K562 (cell line): ENCODE measurements at regions not wholly inside any gene's neighbourhood (a gene's known extent, or its start where the extent isn't known, plus 50 kb on each side); places are given as distances from the start of the nearest gene placed in this dataset.

Source experiments
- ATAC-seq: fragments of 200-7000 bp; cut with Tn5 transposase; 3 replicates; pipeline ENCODE4 v1.9.1; 2020; ENCODE audit warnings: moderate library complexity
- BruUV-seq: library from RNA; stranded (reverse); fragments of 400-500 nt; replicated peaks from 2 replicates; lab custom pipeline; 2021; lab: Mats Ljungman, UMichigan
- CTCF ChIA-PET: fragments of 300-600 bp; formaldehyde crosslinking; extraction: SDS; loops from one replicate; lab custom pipeline; 2021; ENCODE audit warnings: low intra/inter-chr PET ratio; lab: Yijun Ruan, JAX
- POLR2A ChIA-PET: fragments of 300-600, 350-650 bp; sonication (Branson Sonifier 250); formaldehyde crosslinking; extraction: SDS; loops from one replicate; lab custom pipeline; 2021; ENCODE audit warnings: antibody characterized with exemption, inconsistent platforms; lab: Yijun Ruan, JAX
- DNase-seq, 4 experiments: peaks; one replicate each; pipeline versions ENCODE4 v3.0.0 to v3.0.0-alpha.2; 2011 to 2018; ENCODE audit warnings: low spot score in 3 of 4, mixed read lengths in 3 of 4; ENCODE audit errors: extremely low read depth in 1 of 4
- FAIRE-seq: peaks from 2 replicates; lab custom pipeline; 2011; peaks lifted over from hg19 to GRCh38; lab: Jason Lieb, UNC
- H2AFZ ChIP-seq: 2 replicates; pipeline ENCODE4 v1.6.0; 2011; ENCODE audit warnings: low read depth, low read length, control low read depth, inconsistent platforms
- H3K27ac ChIP-seq: fragments of 200-600 bp; 3 replicates; pipeline ENCODE4 v1.8.0; 2011; ENCODE audit warnings: low read depth, mild to moderate bottlenecking, control low read depth, inconsistent platforms, low read length, moderate library complexity, mixed read lengths; ENCODE audit errors: extremely low read depth
- H3K27me3 ChIP-seq, 2 experiments: fragments of 300-600 bp in 1 of 2; 2 replicates in 1 of 2; 3 replicates in 1 of 2; pipeline versions ENCODE4 v1.6.0 to v1.8.0; 2011; ENCODE audit warnings: inconsistent platforms in 2 of 2, low read length in 2 of 2, mild to moderate bottlenecking in 1 of 2, mixed read lengths in 1 of 2, moderate library complexity in 1 of 2; ENCODE audit not compliant: control insufficient read depth in 2 of 2, insufficient read depth in 2 of 2
- H3K36me3 ChIP-seq: fragments of 300-600 bp; 3 replicates; pipeline ENCODE4 v1.8.0; 2011; ENCODE audit warnings: mild to moderate bottlenecking, low read length, inconsistent platforms; ENCODE audit not compliant: control insufficient read depth, insufficient read depth
- H3K4me1 ChIP-seq, 2 experiments: fragments of 200-600 bp in 1 of 2; replicated peaks in 1 of 2; 2 replicates in 1 of 2; 3 replicates in 1 of 2; pipeline versions ENCODE4 v1.5.1 to v1.8.0; 2011; ENCODE audit warnings: inconsistent platforms in 2 of 2, low read length in 2 of 2, mild to moderate bottlenecking in 1 of 2, mixed read lengths in 1 of 2, moderate library complexity in 1 of 2; ENCODE audit not compliant: control insufficient read depth in 2 of 2, insufficient read depth in 2 of 2
- H3K4me2 ChIP-seq: 2 replicates; pipeline ENCODE4 v1.6.1; 2011; ENCODE audit warnings: low read length, control low read depth, inconsistent platforms, mixed read lengths; ENCODE audit not compliant: insufficient read depth
- H3K4me3 ChIP-seq: fragments of 200-600 bp; sonication (generic), shearing (Covaris generic); 2 replicates; pipeline ENCODE4 v1.5.1; 2016; ENCODE audit warnings: control low read depth, inconsistent platforms
- H3K79me2 ChIP-seq: fragments of 200-600 bp; 3 replicates; pipeline ENCODE4 v1.8.0; 2011; ENCODE audit warnings: low read length, inconsistent platforms; ENCODE audit not compliant: control insufficient read depth, insufficient read depth
- H3K9ac ChIP-seq, 2 experiments: 2 replicates each; pipeline versions ENCODE4 v1.6.0 to v1.6.1; 2011; ENCODE audit warnings: low read depth in 2 of 2, low read length in 2 of 2, control low read depth in 1 of 2, inconsistent platforms in 1 of 2, mild to moderate bottlenecking in 1 of 2, mixed read lengths in 1 of 2; ENCODE audit not compliant: insufficient read depth in 1 of 2
- H3K9me1 ChIP-seq: one replicate; pipeline ENCODE4 v1.6.0; 2011; ENCODE audit warnings: inconsistent platforms, mild to moderate bottlenecking, low read length, moderate library complexity; ENCODE audit not compliant: control insufficient read depth, insufficient read depth
- H3K9me3 ChIP-seq: replicated peaks from 2 replicates; pipeline ENCODE4 v1.5.1; 2011; ENCODE audit warnings: low read depth, low read length, inconsistent platforms; ENCODE audit not compliant: control insufficient read depth, insufficient read depth
- H4K20me1 ChIP-seq: replicated peaks from 2 replicates; pipeline ENCODE4 v1.6.1; 2011; ENCODE audit warnings: low read length, inconsistent platforms, mixed read lengths; ENCODE audit not compliant: control insufficient read depth, insufficient read depth
- ADNP ChIP-seq: fragments of 200-800 bp; sonication (Bioruptor generic); IDR thresholded peaks from 2 replicates; pipeline ENCODE4 v1.6.1; 2016; ENCODE audit warnings: missing genetic modification characterization, missing compliant biosample characterization
- CBX8 ChIP-seq: fragments of 200-600 bp; sonication (generic); IDR thresholded peaks from 2 replicates; pipeline ENCODE4 v1.6.1; 2012; ENCODE audit warnings: borderline replicate concordance, mixed run types, low read depth, mild to moderate bottlenecking, moderate library complexity, mixed read lengths, low read length, control low read depth, inconsistent platforms; ENCODE audit not compliant: poor library complexity, severe bottlenecking; ENCODE audit errors: extremely low read depth
- PYGO2 ChIP-seq: fragments of 450-650 bp; IDR thresholded peaks from 2 replicates; pipeline ENCODE4 v1.6.1; 2016; ENCODE audit warnings: mild to moderate bottlenecking, missing genetic modification characterization, moderate library complexity, missing compliant biosample characterization
- RAD21 ChIP-seq, 2 experiments: fragments of 250-450 bp in 1 of 2; fragments of 450-650 bp in 1 of 2; sonication (Bioruptor Pico) in 1 of 2; formaldehyde crosslinking in 1 of 2; IDR thresholded peaks in 1 of 2; conservative IDR thresholded peaks in 1 of 2; 2 replicates each; pipeline versions ENCODE4 v1.4.0 to v1.8.0; 2020 to 2022; ENCODE audit warnings: mild to moderate bottlenecking in 2 of 2, moderate library complexity in 1 of 2
- ZFP91 ChIP-seq: sonication (generic); formaldehyde crosslinking; IDR thresholded peaks from 2 replicates; pipeline ENCODE4 v1.8.0; 2022; ENCODE audit warnings: mild to moderate bottlenecking, missing genetic modification reagents
- ZNF134 ChIP-seq: fragments of 250-450 bp; sonication (Bioruptor Pico); conservative IDR thresholded peaks from 2 replicates; pipeline ENCODE4 v1.4.0; 2020
- ZSCAN32 ChIP-seq: fragments of 450-650 bp; formaldehyde crosslinking; IDR thresholded peaks from 2 replicates; pipeline ENCODE4 v1.4.0; 2020; ENCODE audit warnings: mild to moderate bottlenecking, moderate library complexity
- WGBS: fragments of 100-300 bp; shearing (Covaris generic); methylation state at CpG from one replicate; pipeline ENCODE4 v1.1.6; 2016; ENCODE audit warnings: low coverage, mixed read lengths; ENCODE audit not compliant: insufficient coverage; ENCODE audit errors: missing lambda C conversion rate; 5-methylcytosine and 5-hydroxymethylcytosine counted together
- in situ Hi-C: fragments of 300-500 bp; cut with MboI; formaldehyde crosslinking; loops from 4 replicates; pipeline ENCODE4 v1.15.0; 2018; ENCODE audit warnings: inconsistent platforms, mixed read lengths
- intact Hi-C: fragments of 100-400 bp; cut with micrococcal nuclease; formaldehyde crosslinking; loops from 2 replicates; pipeline ENCODE4 v1.14.2; 2022

- Histone ChIP-seq H3K36me3 (no peaks in the 10 kb centered on the region), H3K4me1 (no peaks in the 10 kb centered on the region), H3K79me2 (no peaks in the 10 kb centered on the region), H3K9ac (no peak overlapping the region), H3K4me2 (no peak overlapping the region), H3K27me3 (no peaks in the 10 kb centered on the region), H3K27ac (no peak overlapping the region), H3K9me1 (no peaks in the 10 kb centered on the region), H3K4me3 (no peak overlapping the region), H4K20me1 (no peaks in the 10 kb centered on the region), H3K9me3 (no peaks in the 10 kb centered on the region), H2AFZ (no peak overlapping the region)
- no peak for ATAC-seq
- intact Hi-C loops (no loop called here), in situ Hi-C loops (no loop called here)
- no peak for FAIRE-seq
- TF ChIP-seq RAD21 (CRISPR knock-in tag; conservative IDR thresholded peaks at IDR 0.05 in 1 of 2, IDR thresholded peaks at IDR 0.05 in 1 of 2) (no peak), PYGO2 (tag) (no peak), CBX8 (no peak), ZNF134 (CRISPR knock-in tag) (peak; percentile 86), ZSCAN32 (no peak), ZFP91 (CRISPR knock-in tag) (no peak), ADNP (tag) (no peak)
- DNase-seq: no peak
- ChIA-PET POLR2A (no interaction called here), CTCF (no interaction called here)
- BruUV-seq: no TSS peak
- WGBS: 0% methylated on average over 1 of the region's 1 CpG
These were observed 147.8 kb downstream of the DEFB131A start for GRCh38 chr4:9592010-9592409.
